ENCODE measurements at regions not wholly inside any gene's neighbourhood (a gene's known extent, or its start where the extent isn't known, plus 50 kb on each side); places are given as distances from the start of the nearest gene placed in this dataset.

DNA sequence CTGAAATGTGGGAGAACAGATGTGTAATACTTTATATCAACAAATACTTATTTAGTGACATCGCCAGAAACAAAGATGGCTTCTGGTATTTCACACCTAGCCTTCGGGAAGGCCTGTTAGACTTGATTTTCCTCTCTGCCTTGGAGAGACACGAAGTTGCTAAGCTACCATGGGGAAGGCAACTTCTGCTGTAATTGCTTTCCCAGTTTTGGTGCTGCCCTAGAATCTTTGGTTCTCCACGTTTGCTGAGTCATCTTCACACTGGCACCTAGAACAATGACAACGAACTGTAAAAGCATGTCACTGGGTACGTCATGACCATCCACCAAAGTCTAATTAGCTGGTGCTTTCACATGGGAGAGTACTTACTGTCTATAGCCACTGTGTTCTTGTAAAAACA lies 58.7 kb upstream of the ACTR3 start (continued):
- TF ChIP-seq ZHX1 (CRISPR knock-in tag; IDR thresholded peaks at IDR 0.05; ENCODE audit: low read depth) (no peak), MAFK (conservative IDR thresholded peaks at IDR 0.05 in 1 of 2, IDR thresholded peaks at IDR 0.05 in 1 of 2; ENCODE audit: low read length in 2 of 2) (peak; percentile 67 to 80), MAFG (CRISPR knock-in tag; IDR thresholded peaks at IDR 0.05) (0 out of 2 replicates have a peak, but pooled peaks have one; percentile 41), TCF7L2 (IDR thresholded peaks at IDR 0.05; ENCODE audit: low read depth, low read length) (no peak), MYNN (CRISPR knock-in tag; IDR thresholded peaks at IDR 0.05; ENCODE audit: low read depth) (no peak), CBX1 (IDR thresholded peaks at IDR 0.05; ENCODE audit: low read depth) (no peak), SRY (CRISPR knock-in tag; IDR thresholded peaks at IDR 0.05) (no peak), ZNF510 (CRISPR knock-in tag; IDR thresholded peaks at IDR 0.05; ENCODE audit: low read depth) (no peak), GABPA (IDR thresholded peaks at IDR 0.05; ENCODE audit: low read depth, low read length) (no peak), GABPA (CRISPR knock-in tag; IDR thresholded peaks at IDR 0.05; ENCODE audit: low read depth) (no peak), FOXP1 (IDR thresholded peaks at IDR 0.05) (no peak), FOXP1 (CRISPR knock-in tag; IDR thresholded peaks at IDR 0.05) (no peak), LCORL (IDR thresholded peaks at IDR 0.05) (no peak), LCORL (CRISPR knock-in tag; IDR thresholded peaks at IDR 0.05) (no peak), CREB1 (IDR thresholded peaks at IDR 0.05) (peak; percentile 26; the same call in 1 of the 2 replicates), CREB1 (CRISPR knock-in tag; IDR thresholded peaks at IDR 0.05) (no peak), ZNF3 (CRISPR knock-in tag; IDR thresholded peaks at IDR 0.05) (no peak), SOX6 (IDR thresholded peaks at IDR 0.05) (no peak), SOX6 (CRISPR knock-in tag; IDR thresholded peaks at IDR 0.05) (no peak), ELF1 (CRISPR knock-in tag; IDR thresholded peaks at IDR 0.05) (no peak), RNF2 (conservative IDR thresholded peaks at IDR 0.05; ENCODE audit: low read depth) (no peak), MIXL1 (CRISPR knock-in tag; IDR thresholded peaks at IDR 0.05) (no peak), HINFP (CRISPR knock-in tag; IDR thresholded peaks at IDR 0.05; ENCODE audit: low read depth) (no peak), ZNF652 (CRISPR knock-in tag; IDR thresholded peaks at IDR 0.05; ENCODE audit: borderline replicate concordance, low read depth) (0 out of 2 replicates have a peak, but pooled peaks have one; percentile 42), ZFY (CRISPR knock-in tag; IDR thresholded peaks at IDR 0.05) (no peak), NFE2 (CRISPR knock-in tag; IDR thresholded peaks at IDR 0.05) (peak; percentile 64; the same call in 1 of the 2 replicates), ZBTB21 (CRISPR knock-in tag; IDR thresholded peaks at IDR 0.05) (no peak), PITX1 (CRISPR knock-in tag; IDR thresholded peaks at IDR 0.05) (no peak)
- TF ChIP-seq, protein P1, sequence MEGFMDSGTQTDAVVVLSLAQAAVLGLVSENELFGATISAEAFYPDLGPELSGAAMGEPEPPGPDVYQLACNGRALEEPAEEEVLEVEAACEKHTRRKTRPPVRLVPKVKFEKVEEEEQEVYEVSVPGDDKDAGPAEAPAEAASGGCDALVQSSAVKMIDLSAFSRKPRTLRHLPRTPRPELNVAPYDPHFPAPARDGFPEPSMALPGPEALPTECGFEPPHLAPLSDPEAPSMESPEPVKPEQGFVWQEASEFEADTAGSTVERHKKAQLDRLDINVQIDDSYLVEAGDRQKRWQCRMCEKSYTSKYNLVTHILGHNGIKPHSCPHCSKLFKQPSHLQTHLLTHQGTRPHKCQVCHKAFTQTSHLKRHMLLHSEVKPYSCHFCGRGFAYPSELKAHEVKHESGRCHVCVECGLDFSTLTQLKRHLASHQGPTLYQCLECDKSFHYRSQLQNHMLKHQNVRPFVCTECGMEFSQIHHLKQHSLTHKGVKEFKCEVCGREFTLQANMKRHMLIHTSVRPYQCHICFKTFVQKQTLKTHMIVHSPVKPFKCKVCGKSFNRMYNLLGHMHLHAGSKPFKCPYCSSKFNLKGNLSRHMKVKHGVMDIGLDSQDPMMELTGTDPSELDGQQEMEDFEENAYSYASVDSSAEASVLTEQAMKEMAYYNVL (CRISPR knock-in tag; IDR thresholded peaks at IDR 0.05; ENCODE audit: borderline replicate concordance) = no peak
- TF ChIP-seq, protein P2, sequence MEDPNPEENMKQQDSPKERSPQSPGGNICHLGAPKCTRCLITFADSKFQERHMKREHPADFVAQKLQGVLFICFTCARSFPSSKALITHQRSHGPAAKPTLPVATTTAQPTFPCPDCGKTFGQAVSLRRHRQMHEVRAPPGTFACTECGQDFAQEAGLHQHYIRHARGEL (CRISPR knock-in tag; IDR thresholded peaks at IDR 0.05) = no peak
